Loucy (cell line): ENCODE measurements at regions not wholly inside any gene's neighbourhood (a gene's known extent, or its start where the extent isn't known, plus 50 kb on each side); places are given as distances from the start of the nearest gene placed in this dataset.

Experiments used
- H2AFZ ChIP-seq: fragments of 200-600 bp; sonication (generic); 2 replicates; pipeline ENCODE4 v1.6.0; 2016; ENCODE audit warnings: antibody characterized with exemption, mild to moderate bottlenecking, low read length, moderate library complexity
- H3F3A ChIP-seq: fragments of 200-600 bp; 2 replicates; pipeline ENCODE4 v1.6.0; 2016; ENCODE audit warnings: antibody characterized with exemption, low read depth, mild to moderate bottlenecking
- H3K27me3 ChIP-seq: fragments of 200-600 bp; sonication (generic); 2 replicates; pipeline ENCODE4 v1.6.1; 2014; ENCODE audit warnings: low read length, mild to moderate bottlenecking; ENCODE audit not compliant: insufficient read depth, poor library complexity, severe bottlenecking
- H3K36me3 ChIP-seq: fragments of 200-600 bp; sonication (generic); 2 replicates; pipeline ENCODE4 v1.6.1; 2016; ENCODE audit warnings: low read length; ENCODE audit not compliant: insufficient read depth
- H3K4me1 ChIP-seq: fragments of 200-600 bp; sonication (generic); 2 replicates; pipeline ENCODE4 v1.5.1; 2014; ENCODE audit warnings: low read length, mild to moderate bottlenecking; ENCODE audit not compliant: insufficient read depth, poor library complexity, severe bottlenecking
- H3K4me2 ChIP-seq: fragments of 200-600 bp; sonication (generic); 2 replicates; pipeline ENCODE4 v1.6.0; 2014; ENCODE audit warnings: antibody characterized with exemption, low read length, low read depth, mild to moderate bottlenecking; ENCODE audit not compliant: poor library complexity, severe bottlenecking
- H3K4me3 ChIP-seq: fragments of 200-600 bp; sonication (generic); 2 replicates; pipeline ENCODE4 v1.5.1; 2014; ENCODE audit warnings: low read length, mild to moderate bottlenecking, mixed read lengths; ENCODE audit not compliant: poor library complexity, severe bottlenecking
- H3K79me2 ChIP-seq: fragments of 200-600 bp; sonication (generic); 2 replicates; pipeline ENCODE4 v1.6.1; 2014; ENCODE audit warnings: low read length; ENCODE audit not compliant: insufficient read depth
- H3K9ac ChIP-seq: fragments of 200-600 bp; sonication (generic); 2 replicates; pipeline ENCODE4 v1.6.0; 2014; ENCODE audit warnings: mild to moderate bottlenecking, low read depth, low read length, moderate library complexity; ENCODE audit not compliant: poor library complexity, severe bottlenecking
- H3K9me2 ChIP-seq: fragments of 200-600 bp; sonication (generic); replicated peaks from 2 replicates; pipeline ENCODE4 v1.6.1; 2016; ENCODE audit warnings: low read depth, low read length, mixed read lengths
- H3K9me3 ChIP-seq: fragments of 200-600 bp; sonication (generic); 2 replicates; pipeline ENCODE4 v1.6.1; 2014; ENCODE audit warnings: mild to moderate bottlenecking, antibody characterized with exemption, low read length, low read depth; ENCODE audit not compliant: insufficient read depth
- H4K20me1 ChIP-seq: fragments of 200-600 bp; sonication (generic); 2 replicates; pipeline ENCODE4 v1.6.0; 2014; ENCODE audit warnings: antibody characterized with exemption, low read length, mild to moderate bottlenecking; ENCODE audit not compliant: insufficient read depth, poor library complexity, severe bottlenecking
- CTCF ChIP-seq: fragments of 200-600 bp; sonication (generic); conservative IDR thresholded peaks from 2 replicates; pipeline ENCODE4 v1.5.1; 2014; ENCODE audit warnings: mild to moderate bottlenecking, antibody characterized with exemption, low read length
- EZH2phosphoT487 ChIP-seq: fragments of 200-600 bp; IDR thresholded peaks from 2 replicates; pipeline ENCODE4 v1.6.1; 2018; ENCODE audit warnings: antibody characterized with exemption, mild to moderate bottlenecking, moderate library complexity, borderline replicate concordance

- Histone ChIP-seq H3F3A (no peaks in the 10 kb centered on the region), H2AFZ (no peak overlapping the region), H4K20me1 (no peaks in the 10 kb centered on the region), H3K9ac (no peak overlapping the region), H3K79me2 (no peaks in the 10 kb centered on the region), H3K36me3 (no peaks in the 10 kb centered on the region), H3K9me3 (peaks cover 4% of the 10 kb centered on the region; the same call in 1 of the 2 replicates), H3K4me1 (no peaks in the 10 kb centered on the region), H3K4me2 (no peak overlapping the region), H3K9me2 (no peaks in the 10 kb centered on the region), H3K4me3 (no peak overlapping the region), H3K27me3 (no peaks in the 10 kb centered on the region)
- TF ChIP-seq CTCF (no peak), EZH2phosphoT487 (no peak)
Measured at GRCh38 chr2:168300460-168300859, 53.1 kb upstream of the STK39 start.

DNA sequence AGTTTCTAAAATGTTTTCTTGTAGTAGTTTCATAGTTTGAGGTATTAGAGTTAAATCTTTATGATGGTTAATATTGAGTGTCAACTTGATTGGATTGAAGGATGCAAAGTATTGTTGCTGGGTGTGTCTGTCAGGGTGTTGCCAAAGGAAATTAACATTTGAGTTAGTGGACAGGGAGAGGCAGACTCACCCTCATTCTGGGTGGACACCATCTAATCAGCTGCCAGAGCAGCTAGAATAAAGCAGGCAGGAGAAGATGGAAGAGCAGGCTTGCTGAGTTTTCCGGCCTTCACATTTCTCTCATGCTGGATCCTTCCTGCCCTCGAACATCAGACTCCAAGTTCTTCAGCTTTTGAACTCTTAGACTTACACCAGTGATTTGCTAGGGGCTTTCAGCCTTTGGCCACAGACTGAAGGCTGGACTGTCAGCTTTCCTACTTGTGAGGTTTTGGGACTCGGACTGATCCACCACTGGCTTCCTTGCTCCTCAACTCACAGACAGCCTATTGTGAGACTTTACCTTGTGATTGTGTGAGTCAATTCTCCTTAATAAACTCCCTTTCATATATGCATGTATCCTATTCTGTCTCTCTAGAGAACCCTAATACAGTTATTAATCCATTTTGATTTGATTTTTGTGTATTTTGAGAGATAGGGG is 56.8 kb upstream of the STK39 start:
- Histone ChIP-seq H3K9ac (no peak overlapping the region), H3K79me2 (no peaks in the 10 kb centered on the region), H3K4me2 (no peak overlapping the region), H3K27me3 (no peaks in the 10 kb centered on the region), H3K9me2 (no peaks in the 10 kb centered on the region), H3K9me3 (peaks cover 8% of the 10 kb centered on the region; the same call in 1 of the 2 replicates), H3K4me1 (no peaks in the 10 kb centered on the region), H3K36me3 (no peaks in the 10 kb centered on the region), H4K20me1 (no peaks in the 10 kb centered on the region), H3K4me3 (no peak overlapping the region), H3F3A (no peaks in the 10 kb centered on the region), H2AFZ (no peak overlapping the region)
- TF ChIP-seq CTCF (no peak), EZH2phosphoT487 (no peak)

DNA sequence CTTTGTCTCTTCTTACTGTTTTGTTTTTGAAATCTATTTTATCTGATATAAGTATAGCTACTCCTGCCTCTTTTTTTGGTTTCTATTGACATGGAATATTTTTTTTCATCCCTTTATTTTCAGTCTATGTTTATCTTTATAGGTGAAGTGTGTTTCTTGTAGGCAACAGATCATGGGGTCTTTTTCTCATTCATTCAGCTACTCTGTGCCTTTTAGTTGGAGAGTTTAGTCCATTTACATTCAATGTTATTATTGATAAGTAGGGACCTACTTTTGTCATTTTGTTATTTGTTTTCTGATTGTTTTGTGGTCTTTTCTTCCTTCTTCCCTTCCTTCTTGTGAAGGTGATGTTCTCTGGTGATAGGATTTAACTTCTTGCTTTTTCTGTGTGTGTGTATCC is 60.0 kb upstream of the STK39 start:
- Histone ChIP-seq H3K4me2 (no peak overlapping the region), H3K79me2 (no peaks in the 10 kb centered on the region), H3K4me1 (peaks cover 11% of the 10 kb centered on the region), H3K9ac (no peak overlapping the region), H3K36me3 (no peaks in the 10 kb centered on the region), H3K9me3 (peaks cover 8% of the 10 kb centered on the region; the same call in 1 of the 2 replicates), H3K9me2 (no peaks in the 10 kb centered on the region), H2AFZ (no peak overlapping the region), H3F3A (no peaks in the 10 kb centered on the region), H3K4me3 (no peak overlapping the region), H3K27me3 (no peaks in the 10 kb centered on the region), H4K20me1 (no peaks in the 10 kb centered on the region)
- TF ChIP-seq EZH2phosphoT487 (no peak), CTCF (no peak)
